Mesenchymal stem cell (in vitro differentiated cells and primary cell): ENCODE measurements at regions not wholly inside any gene's neighbourhood (a gene's known extent, or its start where the extent isn't known, plus 50 kb on each side); places are given as distances from the start of the nearest gene placed in this dataset.

Experiments
- DNase-seq: peaks from one replicate; pipeline ENCODE4 v3.0.0-alpha.2; 2013
- H2AFZ ChIP-seq: one replicate; pipeline ENCODE4 v1.6.1; 2013; ENCODE audit warnings: low read depth, mild to moderate bottlenecking, control low read depth, inconsistent platforms, low read length, moderate library complexity
- H2AK5ac ChIP-seq: 2 replicates; pipeline ENCODE4 v1.6.1; 2013; ENCODE audit warnings: low read length, moderate library complexity, mild to moderate bottlenecking, inconsistent platforms; ENCODE audit not compliant: severe bottlenecking
- H2BK120ac ChIP-seq: one replicate; pipeline ENCODE4 v1.6.1; 2013; ENCODE audit warnings: low read depth, mild to moderate bottlenecking, inconsistent platforms, low read length, moderate library complexity
- H2BK12ac ChIP-seq, 2 experiments: one replicate each; pipeline ENCODE4 v1.6.1; 2013; ENCODE audit warnings: inconsistent platforms in 2 of 2, low read length in 2 of 2, mild to moderate bottlenecking in 2 of 2, moderate library complexity in 2 of 2, control low read depth in 1 of 2
- H2BK15ac ChIP-seq: one replicate; pipeline ENCODE4 v1.6.1; 2013; ENCODE audit warnings: mild to moderate bottlenecking, low read depth, inconsistent platforms; ENCODE audit not compliant: poor library complexity, severe bottlenecking
- H2BK5ac ChIP-seq: 2 replicates; pipeline ENCODE4 v1.6.1; 2013; ENCODE audit warnings: low read depth, mild to moderate bottlenecking, low read length, control low read depth, inconsistent platforms; ENCODE audit not compliant: poor library complexity, severe bottlenecking
- H3K14ac ChIP-seq, 2 experiments: one replicate each; pipeline ENCODE4 v1.6.1; 2013; ENCODE audit warnings: inconsistent platforms in 2 of 2, low read length in 2 of 2, control low read depth in 1 of 2, mild to moderate bottlenecking in 1 of 2, moderate library complexity in 1 of 2
- H3K18ac ChIP-seq, 2 experiments: one replicate each; pipeline ENCODE4 v1.6.1; 2013; ENCODE audit warnings: inconsistent platforms in 2 of 2, low read length in 2 of 2, control low read depth in 1 of 2, low read depth in 1 of 2, mild to moderate bottlenecking in 1 of 2
- H3K23ac ChIP-seq, 2 experiments: one replicate each; pipeline ENCODE4 v1.6.1; 2013; ENCODE audit warnings: inconsistent platforms in 2 of 2, low read length in 2 of 2, mild to moderate bottlenecking in 2 of 2, moderate library complexity in 2 of 2, control low read depth in 1 of 2
- H3K27ac ChIP-seq: 2 replicates; pipeline ENCODE4 v1.5.1; 2013; ENCODE audit warnings: mild to moderate bottlenecking, moderate library complexity, low read length, control low read depth, inconsistent platforms; ENCODE audit not compliant: poor library complexity, severe bottlenecking
- H3K27me3 ChIP-seq, 2 experiments: 2 replicates each; pipeline versions ENCODE4 v1.6.1 to v1.7.0; 2013; ENCODE audit warnings: low read length in 2 of 2, mild to moderate bottlenecking in 2 of 2, moderate library complexity in 2 of 2, control low read depth in 1 of 2, inconsistent platforms in 1 of 2; ENCODE audit not compliant: control insufficient read depth in 1 of 2, insufficient read depth in 1 of 2
- H3K36me3 ChIP-seq, 2 experiments: 2 replicates each; pipeline versions ENCODE4 v1.6.1 to v1.7.0; 2013; ENCODE audit warnings: low read length in 2 of 2, control low read depth in 1 of 2, inconsistent platforms in 1 of 2, low read depth in 1 of 2, mild to moderate bottlenecking in 1 of 2; ENCODE audit not compliant: insufficient read depth in 2 of 2, control insufficient read depth in 1 of 2
- H3K4ac ChIP-seq, 2 experiments: one replicate each; pipeline ENCODE4 v1.6.1; 2013; ENCODE audit warnings: inconsistent platforms in 2 of 2, low read length in 2 of 2, mild to moderate bottlenecking in 2 of 2, moderate library complexity in 2 of 2, control low read depth in 1 of 2, low read depth in 1 of 2
- H3K4me1 ChIP-seq: 2 replicates; pipeline ENCODE4 v1.6.1; 2013; ENCODE audit warnings: low read depth, low read length, control low read depth; ENCODE audit not compliant: control insufficient read depth, insufficient read depth
- H3K4me2 ChIP-seq: 2 replicates; pipeline ENCODE4 v1.6.1; 2013; ENCODE audit warnings: low read length, mild to moderate bottlenecking, inconsistent platforms; ENCODE audit not compliant: poor library complexity, severe bottlenecking
- H3K4me3 ChIP-seq, 2 experiments: 2 replicates each; pipeline versions ENCODE4 v1.5.1 to v1.7.0; 2013; ENCODE audit warnings: low read length in 2 of 2, mild to moderate bottlenecking in 2 of 2, control low read depth in 1 of 2, low read depth in 1 of 2; ENCODE audit not compliant: insufficient read depth in 1 of 2
- H3K79me1 ChIP-seq: replicated peaks from 2 replicates; pipeline ENCODE4 v1.6.1; 2013; ENCODE audit warnings: mild to moderate bottlenecking, control low read depth, low read length, inconsistent platforms; ENCODE audit not compliant: poor library complexity, severe bottlenecking
- H3K9ac ChIP-seq: 2 replicates; pipeline ENCODE4 v1.7.0; 2013; ENCODE audit warnings: mild to moderate bottlenecking, low read length, moderate library complexity
- H3K9me3 ChIP-seq: 2 replicates; pipeline ENCODE4 v1.7.0; 2013; ENCODE audit warnings: mild to moderate bottlenecking, low read length; ENCODE audit not compliant: control insufficient read depth
- H4K8ac ChIP-seq: one replicate; pipeline ENCODE4 v1.6.1; 2013; ENCODE audit warnings: inconsistent platforms, mild to moderate bottlenecking, low read length, moderate library complexity
- H4K91ac ChIP-seq: one replicate; pipeline ENCODE4 v1.6.1; 2013; ENCODE audit warnings: mild to moderate bottlenecking, low read length, inconsistent platforms
- WGBS: methylation state at CpG from one replicate; pipeline ENCODE4 v1.1.7; 2013; ENCODE audit warnings: mixed read lengths; 5-methylcytosine and 5-hydroxymethylcytosine counted together

DNA sequence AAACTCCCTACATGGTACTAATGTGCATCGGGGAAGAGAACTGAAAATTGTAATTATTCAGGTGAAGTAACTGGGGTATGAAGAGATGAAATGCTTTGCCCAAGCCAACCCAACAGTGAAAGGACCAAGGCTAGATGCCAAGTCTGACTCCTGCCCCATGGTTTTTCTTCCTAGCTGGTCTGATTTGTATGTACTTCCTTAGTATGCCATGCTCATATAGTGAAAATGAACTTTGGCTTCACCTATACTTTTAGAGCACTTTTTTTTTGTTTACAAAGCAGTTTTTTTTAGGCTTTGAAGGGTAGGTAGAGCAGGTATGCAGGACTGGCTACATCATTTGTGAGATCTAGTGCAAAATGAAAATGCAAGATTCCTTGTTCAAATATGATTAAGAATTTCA is 359.4 kb upstream of the RIOK2 start:
- Histone ChIP-seq H3K9me3 (no peaks in the 10 kb centered on the region), H2BK12ac (no peak overlapping the region), H2BK120ac (no peak overlapping the region), H3K14ac (no peak overlapping the region), H2AK5ac (no peak overlapping the region), H3K79me1 (no peaks in the 10 kb centered on the region), H2BK5ac (no peak overlapping the region), H2BK15ac (no peak overlapping the region), H2AFZ (no peak overlapping the region), H3K4me1 (no peaks in the 10 kb centered on the region), H3K23ac (no peak overlapping the region), H4K91ac (no peak overlapping the region), H3K4ac (no peak overlapping the region), H3K27me3 (no peaks in the 10 kb centered on the region), H3K9ac (no peak overlapping the region), H3K4me3 (no peak overlapping the region), H3K27ac (no peak overlapping the region), H3K4me2 (no peak overlapping the region), H3K18ac (no peak overlapping the region), H4K8ac (no peak overlapping the region), H3K36me3 (no peaks in the 10 kb centered on the region)
- 100% methylated on average over 1 of the region's 1 CpG for WGBS
- DNase-seq, result no peak

GRCh38 chr5:97543166-97543565 is 360.1 kb upstream of the RIOK2 start:
- Histone ChIP-seq H3K9me3 (no peaks in the 10 kb centered on the region), H3K4me2 (no peak overlapping the region), H3K27ac (no peak overlapping the region), H3K79me1 (no peaks in the 10 kb centered on the region), H3K23ac (no peak overlapping the region), H3K4ac (no peak overlapping the region), H2BK15ac (no peak overlapping the region), H3K9ac (peak overlapping the region; percentile 41), H4K8ac (no peak overlapping the region), H3K36me3 (no peaks in the 10 kb centered on the region), H3K18ac (no peak overlapping the region), H3K14ac (no peak overlapping the region), H4K91ac (no peak overlapping the region), H3K4me3 (peak overlapping the region in 1 of 2 experiments; percentile 66), H2AK5ac (no peak overlapping the region), H3K4me1 (no peaks in the 10 kb centered on the region), H3K27me3 (no peaks in the 10 kb centered on the region), H2AFZ (no peak overlapping the region), H2BK12ac (no peak overlapping the region), H2BK5ac (no peak overlapping the region), H2BK120ac (no peak overlapping the region)
- DNase-seq, result no peak
- 92% methylated on average over 1 of the region's 4 CpGs for WGBS

- Histone ChIP-seq H3K79me1 (no peaks in the 10 kb centered on the region), H3K18ac (no peak overlapping the region), H3K14ac (no peak overlapping the region), H2AFZ (no peak overlapping the region), H3K4me3 (peak overlapping the region in 1 of 2 experiments; percentile 66), H2BK120ac (no peak overlapping the region), H3K27me3 (no peaks in the 10 kb centered on the region), H4K91ac (no peak overlapping the region), H3K36me3 (no peaks in the 10 kb centered on the region), H2BK15ac (no peak overlapping the region), H3K4me1 (no peaks in the 10 kb centered on the region), H3K23ac (no peak overlapping the region), H3K9ac (peak overlapping the region; percentile 41), H2AK5ac (no peak overlapping the region), H3K9me3 (no peaks in the 10 kb centered on the region), H3K27ac (no peak overlapping the region), H2BK12ac (no peak overlapping the region), H4K8ac (no peak overlapping the region), H3K4ac (no peak overlapping the region), H2BK5ac (no peak overlapping the region), H3K4me2 (no peak overlapping the region)
- WGBS, result 70% methylated on average over 3 of the region's 3 CpGs
- DNase-seq, result no peak
These were observed 361.2 kb upstream of the RIOK2 start for GRCh38 chr5:97544240-97544639.

DNA sequence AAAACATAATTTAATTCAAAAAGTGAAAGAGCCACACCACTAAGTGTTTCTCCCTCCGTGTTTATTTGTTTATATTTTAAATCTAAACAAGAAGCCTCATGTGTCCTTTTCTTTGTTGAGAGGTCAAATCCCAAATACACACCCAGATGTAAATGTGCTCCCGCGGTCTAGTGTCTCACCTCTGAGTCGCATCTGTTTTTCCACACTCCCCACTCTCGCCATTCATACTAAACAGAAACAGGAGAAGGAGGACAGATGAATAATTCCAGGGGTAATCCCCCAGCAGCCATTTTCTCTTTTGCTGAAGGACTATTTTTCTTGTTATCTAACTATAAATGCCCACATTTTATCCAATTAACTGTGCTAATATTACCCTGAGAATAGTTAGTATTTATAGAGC is 361.6 kb upstream of the RIOK2 start:
- H2AK5ac ChIP-seq, result no peak overlapping the region
- H3K9ac ChIP-seq, result peak overlapping the region; percentile 41
- H3K4me3 ChIP-seq, result peak overlapping the region in 1 of 2 experiments; percentile 66
- no peak overlapping the region for H2BK5ac ChIP-seq
- no peak for DNase-seq
- H3K4me2 ChIP-seq, result no peak overlapping the region
- H3K4me1 ChIP-seq, result no peaks in the 10 kb centered on the region
- 67% methylated on average over 1 of the region's 5 CpGs for WGBS
- H2BK120ac ChIP-seq, result no peak overlapping the region
- no peak overlapping the region for H3K18ac ChIP-seq
- no peak overlapping the region for H3K23ac ChIP-seq
- no peak overlapping the region for H2BK15ac ChIP-seq
- H3K4ac ChIP-seq, result no peak overlapping the region
- no peaks in the 10 kb centered on the region for H3K36me3 ChIP-seq
- no peak overlapping the region for H4K8ac ChIP-seq
- no peak overlapping the region for H2AFZ ChIP-seq
- H3K9me3 ChIP-seq, result no peaks in the 10 kb centered on the region
- no peak overlapping the region for H3K14ac ChIP-seq
- H3K27me3 ChIP-seq, result no peaks in the 10 kb centered on the region
- no peak overlapping the region for H3K27ac ChIP-seq
- no peak overlapping the region for H4K91ac ChIP-seq
- no peak overlapping the region for H2BK12ac ChIP-seq
- H3K79me1 ChIP-seq, result no peaks in the 10 kb centered on the region
